IPS-15b (cell line): ENCODE measurements at regions not wholly inside any gene's neighbourhood (a gene's known extent, or its start where the extent isn't known, plus 50 kb on each side); places are given as distances from the start of the nearest gene placed in this dataset.

Experiments
- H3K27me3 ChIP-seq: one replicate; pipeline ENCODE4 v1.6.1; 2013; ENCODE audit warnings: low read length; ENCODE audit not compliant: control insufficient read depth, insufficient read depth
- H3K36me3 ChIP-seq: one replicate; pipeline ENCODE4 v1.6.1; 2013; ENCODE audit warnings: low read length; ENCODE audit not compliant: control insufficient read depth, insufficient read depth
- H3K4me1 ChIP-seq: one replicate; pipeline ENCODE4 v1.6.1; 2013; ENCODE audit warnings: mild to moderate bottlenecking, low read length; ENCODE audit not compliant: control insufficient read depth, insufficient read depth
- H3K4me3 ChIP-seq: one replicate; pipeline ENCODE4 v1.5.1; 2013; ENCODE audit warnings: low read depth, low read length
- H3K9ac ChIP-seq: one replicate; pipeline ENCODE4 v1.6.1; 2013; ENCODE audit warnings: low read depth, mild to moderate bottlenecking, low read length
- H3K9me3 ChIP-seq: one replicate; pipeline ENCODE4 v1.6.1; 2013; ENCODE audit warnings: mild to moderate bottlenecking, low read length; ENCODE audit not compliant: control insufficient read depth, insufficient read depth

DNA sequence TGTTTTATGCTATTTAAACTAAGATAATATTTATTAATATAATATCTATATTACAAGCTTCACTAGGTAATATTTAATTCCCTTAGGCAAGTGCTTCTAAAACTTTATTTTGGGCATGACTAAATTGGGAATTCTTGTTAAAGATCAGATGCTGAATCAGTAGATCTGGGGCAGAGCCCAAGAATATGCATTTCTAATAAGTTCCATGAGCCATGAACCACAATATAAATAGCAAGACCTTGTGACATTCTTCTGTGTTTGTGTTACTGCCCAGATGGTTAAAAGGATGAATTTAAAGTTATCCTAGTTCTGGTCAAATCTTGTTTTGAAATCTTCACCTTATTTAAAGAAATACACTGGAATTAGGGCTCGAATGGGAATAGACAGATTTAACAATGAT lies 258.4 kb upstream of the CACNA2D1 start:
- H3K4me1 ChIP-seq, result no peaks in the 10 kb centered on the region

DNA sequence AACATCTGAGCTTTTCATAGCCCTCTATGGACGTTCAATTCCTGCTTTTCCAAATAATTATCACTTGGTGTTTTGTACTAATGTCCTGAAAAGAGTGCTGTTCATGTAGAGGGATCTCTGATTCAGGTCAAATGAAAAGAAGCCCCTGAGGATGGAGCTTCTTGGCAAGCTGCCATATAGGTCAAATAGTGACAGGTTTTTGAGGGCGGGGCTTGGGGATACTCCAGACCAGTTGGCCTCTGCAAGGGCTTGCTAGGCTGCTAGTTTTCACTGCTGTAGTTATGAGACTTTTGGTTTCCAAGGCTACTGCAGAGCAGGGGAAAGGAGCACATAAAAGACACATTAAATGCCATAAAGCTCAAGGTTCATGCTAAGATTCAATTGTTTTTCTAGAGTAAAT lies 257.2 kb upstream of the CACNA2D1 start:
- Histone ChIP-seq H3K36me3 (no peaks in the 10 kb centered on the region), H3K4me1 (no peaks in the 10 kb centered on the region), H3K4me3 (no peak overlapping the region), H3K9me3 (no peaks in the 10 kb centered on the region), H3K9ac (no peak overlapping the region), H3K27me3 (no peaks in the 10 kb centered on the region)

More for the DNA sequence above, 258.4 kb upstream of the CACNA2D1 start:
- no peaks in the 10 kb centered on the region for H3K27me3 ChIP-seq
- H3K36me3 ChIP-seq, result no peaks in the 10 kb centered on the region
- H3K9ac ChIP-seq, result no peak overlapping the region
- no peak overlapping the region for H3K4me3 ChIP-seq
- no peaks in the 10 kb centered on the region for H3K9me3 ChIP-seq

DNA sequence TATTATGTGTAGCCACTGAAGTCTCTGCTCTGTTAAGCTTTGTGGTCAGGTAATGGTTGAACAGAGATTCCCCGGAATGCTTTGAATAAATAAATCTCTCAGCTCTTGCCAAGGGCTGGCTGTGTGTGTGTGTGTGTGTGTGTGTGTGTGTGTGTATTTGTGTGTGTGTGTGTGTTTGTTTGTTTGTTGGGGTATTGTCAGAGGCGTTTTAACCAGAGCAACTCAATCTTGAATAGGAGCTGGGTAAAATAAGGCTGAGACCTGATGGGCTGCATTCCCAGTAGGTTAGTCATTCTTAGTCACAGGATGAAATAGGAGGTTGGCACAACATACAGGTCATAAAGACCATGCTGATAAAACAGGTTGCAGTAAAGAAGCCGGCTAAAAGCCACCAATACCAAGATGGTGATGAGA lies 256.2 kb upstream of the CACNA2D1 start:
- H3K4me1 ChIP-seq, result no peaks in the 10 kb centered on the region

DNA sequence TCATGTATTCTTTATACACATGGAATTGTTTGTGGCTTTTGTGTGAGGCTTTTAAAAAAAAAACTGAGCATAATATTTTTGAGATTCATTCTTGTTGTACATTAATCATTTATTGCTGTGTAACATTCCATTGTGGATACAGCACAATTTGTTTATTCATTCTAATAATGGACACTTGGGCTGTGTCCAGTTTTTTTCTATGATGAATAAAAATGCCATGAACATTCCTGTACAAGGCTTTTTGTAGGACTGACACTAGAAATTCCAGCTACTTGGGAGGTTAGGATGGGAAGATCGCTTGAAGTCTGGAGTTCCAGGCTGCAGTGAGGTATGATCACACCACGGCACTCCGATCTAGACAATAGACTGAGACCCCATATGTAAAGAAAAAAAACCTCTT lies 254.3 kb upstream of the CACNA2D1 start:
- H3K4me3 ChIP-seq, result no peak overlapping the region

More for the DNA sequence above, 256.2 kb upstream of the CACNA2D1 start:
- Histone ChIP-seq H3K9ac (no peak overlapping the region), H3K27me3 (no peaks in the 10 kb centered on the region), H3K36me3 (no peaks in the 10 kb centered on the region), H3K4me3 (no peak overlapping the region), H3K9me3 (no peaks in the 10 kb centered on the region)

DNA sequence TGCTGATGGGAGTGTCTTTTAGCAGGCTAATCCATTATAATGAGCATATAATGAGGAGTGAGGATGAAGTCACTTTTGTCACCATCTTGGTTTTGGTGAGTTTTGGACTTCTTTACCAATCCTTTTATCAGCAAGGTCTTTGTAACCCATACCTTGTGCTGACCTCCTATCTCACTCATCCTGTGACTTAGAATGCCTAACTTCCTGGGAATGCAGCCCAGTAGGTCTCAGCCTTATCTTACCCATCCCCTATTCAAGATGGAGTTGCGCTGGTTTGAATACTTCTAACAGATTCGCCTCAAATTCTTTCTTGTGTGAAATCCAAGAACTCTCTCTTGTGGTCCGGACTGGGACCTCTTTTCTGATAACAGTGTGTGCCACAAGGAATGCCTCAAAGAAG lies 253.1 kb upstream of the CACNA2D1 start:
- Histone ChIP-seq H3K36me3 (no peaks in the 10 kb centered on the region), H3K27me3 (no peaks in the 10 kb centered on the region), H3K4me1 (no peaks in the 10 kb centered on the region), H3K4me3 (no peak overlapping the region), H3K9ac (no peak overlapping the region), H3K9me3 (no peaks in the 10 kb centered on the region)

More for the DNA sequence above, 254.3 kb upstream of the CACNA2D1 start:
- Histone ChIP-seq H3K27me3 (no peaks in the 10 kb centered on the region), H3K9me3 (no peaks in the 10 kb centered on the region), H3K36me3 (no peaks in the 10 kb centered on the region), H3K9ac (no peak overlapping the region), H3K4me1 (no peaks in the 10 kb centered on the region)

DNA sequence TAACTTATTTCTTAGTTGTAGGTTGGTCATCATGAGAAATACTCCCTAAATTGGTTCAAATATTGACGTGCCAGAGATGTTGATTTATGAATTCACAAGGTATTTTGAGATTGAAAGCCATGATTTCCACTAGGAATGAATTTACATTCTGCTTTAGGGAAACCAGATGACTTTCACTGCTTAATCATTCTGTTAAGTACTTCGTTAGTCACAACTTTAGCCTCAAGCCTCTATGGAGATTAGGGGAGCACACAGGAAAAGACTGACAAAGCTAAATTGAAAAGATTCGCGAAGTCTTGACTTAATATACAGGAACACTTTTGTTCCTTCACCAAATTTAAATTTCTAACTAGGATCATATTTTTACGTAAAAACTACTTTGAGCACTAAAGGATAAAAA lies 250.4 kb upstream of the CACNA2D1 start:
- H3K36me3 ChIP-seq, result no peaks in the 10 kb centered on the region
- H3K27me3 ChIP-seq, result no peaks in the 10 kb centered on the region
- no peaks in the 10 kb centered on the region for H3K9me3 ChIP-seq
- no peak overlapping the region for H3K4me3 ChIP-seq
- no peak overlapping the region for H3K9ac ChIP-seq
- peaks cover 2% of the 10 kb centered on the region for H3K4me1 ChIP-seq

DNA sequence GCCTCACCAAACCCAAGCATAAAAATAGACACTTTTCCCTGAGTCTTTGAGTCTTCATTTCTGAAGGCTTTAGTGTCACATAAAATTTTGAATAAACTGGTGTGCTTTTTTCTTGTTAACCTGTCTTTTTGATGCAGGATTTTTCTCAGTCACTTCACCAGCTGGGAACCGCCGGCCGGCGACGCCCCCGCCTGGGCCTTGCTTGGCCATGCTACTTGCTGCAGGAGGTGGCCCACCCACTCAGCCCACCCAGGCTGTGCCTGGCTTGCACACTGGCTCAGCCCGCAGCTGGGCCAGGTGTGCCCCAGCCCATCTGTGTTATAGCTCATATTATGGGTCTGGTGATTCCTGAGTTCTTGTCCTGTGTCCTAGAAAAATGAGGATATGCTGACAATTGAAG lies 247.4 kb upstream of the CACNA2D1 start:
- H3K4me3 ChIP-seq, result no peak overlapping the region
- peaks cover 2% of the 10 kb centered on the region for H3K4me1 ChIP-seq
- H3K27me3 ChIP-seq, result no peaks in the 10 kb centered on the region
- no peak overlapping the region for H3K9ac ChIP-seq
- no peaks in the 10 kb centered on the region for H3K36me3 ChIP-seq
- no peaks in the 10 kb centered on the region for H3K9me3 ChIP-seq

DNA sequence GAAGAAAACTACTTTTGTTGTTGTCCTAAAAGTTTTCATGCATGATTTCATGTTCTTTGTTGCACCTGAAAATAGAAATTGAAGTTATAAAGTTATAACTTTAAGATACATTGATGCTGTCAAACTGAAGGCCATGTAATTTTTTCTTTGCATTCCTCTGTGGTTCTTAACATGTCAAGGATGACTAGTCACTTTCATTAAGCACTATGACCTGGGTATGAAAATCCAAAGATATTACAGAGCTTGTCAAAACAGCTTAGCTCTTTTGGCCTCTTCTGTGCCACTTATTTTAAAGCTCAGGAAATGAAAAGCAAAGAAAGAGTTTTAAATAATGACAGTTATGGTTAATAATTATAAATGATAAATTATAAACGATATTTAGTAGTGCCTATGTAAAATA lies 241.6 kb upstream of the CACNA2D1 start:
- no peaks in the 10 kb centered on the region for H3K9me3 ChIP-seq
- no peaks in the 10 kb centered on the region for H3K36me3 ChIP-seq
- H3K4me1 ChIP-seq, result no peaks in the 10 kb centered on the region
- no peak overlapping the region for H3K9ac ChIP-seq
- H3K4me3 ChIP-seq, result no peak overlapping the region
- H3K27me3 ChIP-seq, result no peaks in the 10 kb centered on the region

DNA sequence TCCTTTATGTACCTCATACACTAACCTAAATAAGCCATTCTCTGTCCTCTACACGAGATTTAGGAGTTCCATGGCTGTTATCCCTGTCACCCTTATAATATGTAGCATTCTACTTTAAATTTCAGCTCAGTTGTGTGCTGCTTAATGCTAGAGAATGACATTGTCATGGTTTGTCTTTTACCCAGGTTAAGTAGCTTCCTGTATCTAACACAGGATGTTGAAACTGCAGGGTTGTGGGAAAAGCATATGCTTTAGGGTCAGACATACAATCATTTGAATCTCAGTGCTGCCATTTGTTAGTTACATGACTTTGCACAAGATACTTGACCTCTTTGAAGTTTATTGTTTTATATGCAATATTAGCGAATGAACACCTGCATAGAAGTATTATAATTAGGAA lies 235.1 kb upstream of the CACNA2D1 start:
- Histone ChIP-seq H3K9ac (no peak overlapping the region), H3K4me3 (no peak overlapping the region), H3K36me3 (no peaks in the 10 kb centered on the region), H3K27me3 (no peaks in the 10 kb centered on the region), H3K4me1 (peaks cover 4% of the 10 kb centered on the region), H3K9me3 (no peaks in the 10 kb centered on the region)

DNA sequence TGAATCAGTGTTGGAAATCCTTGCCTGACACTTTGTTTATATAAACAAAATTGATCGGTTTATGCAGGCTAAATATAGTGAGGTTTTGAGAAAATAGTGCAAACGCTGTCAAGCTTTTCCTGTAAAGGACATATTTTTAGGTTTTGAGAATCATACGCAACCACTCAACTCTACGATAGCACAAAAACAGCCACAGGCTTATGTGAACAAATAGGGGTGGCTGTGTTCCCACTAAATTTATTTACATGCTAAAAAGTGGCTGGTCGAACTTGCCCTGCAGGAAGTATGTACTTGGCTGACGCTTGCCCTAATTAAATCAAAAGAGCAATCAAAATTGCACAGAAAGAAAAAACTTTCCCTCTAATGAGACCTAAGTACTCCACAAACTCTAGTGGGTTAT lies 234.7 kb upstream of the CACNA2D1 start:
- no peak overlapping the region for H3K4me3 ChIP-seq
- peaks cover 4% of the 10 kb centered on the region for H3K4me1 ChIP-seq
- no peak overlapping the region for H3K9ac ChIP-seq
- no peaks in the 10 kb centered on the region for H3K9me3 ChIP-seq
- no peaks in the 10 kb centered on the region for H3K36me3 ChIP-seq
- H3K27me3 ChIP-seq, result no peaks in the 10 kb centered on the region

DNA sequence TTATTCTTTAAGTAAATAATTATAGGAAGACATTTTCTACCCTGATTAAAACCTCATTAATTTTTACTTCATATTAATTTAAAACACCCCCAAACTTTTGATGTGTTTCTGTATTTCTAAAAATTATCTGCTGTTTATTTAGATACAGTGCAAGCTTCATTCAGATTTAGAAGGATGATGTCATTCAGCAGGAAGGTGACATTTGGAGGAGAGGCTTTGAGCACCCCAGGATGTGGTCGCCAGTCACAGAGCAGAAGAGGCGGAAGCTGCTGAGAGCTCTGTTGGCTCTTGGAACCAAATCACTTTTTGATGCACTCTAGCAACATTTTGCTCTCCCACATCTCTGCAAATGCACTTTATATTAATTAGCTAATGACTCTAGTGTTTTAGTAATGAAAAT lies 233.9 kb upstream of the CACNA2D1 start:
- Histone ChIP-seq H3K4me3 (no peak overlapping the region), H3K9ac (no peak overlapping the region)

DNA sequence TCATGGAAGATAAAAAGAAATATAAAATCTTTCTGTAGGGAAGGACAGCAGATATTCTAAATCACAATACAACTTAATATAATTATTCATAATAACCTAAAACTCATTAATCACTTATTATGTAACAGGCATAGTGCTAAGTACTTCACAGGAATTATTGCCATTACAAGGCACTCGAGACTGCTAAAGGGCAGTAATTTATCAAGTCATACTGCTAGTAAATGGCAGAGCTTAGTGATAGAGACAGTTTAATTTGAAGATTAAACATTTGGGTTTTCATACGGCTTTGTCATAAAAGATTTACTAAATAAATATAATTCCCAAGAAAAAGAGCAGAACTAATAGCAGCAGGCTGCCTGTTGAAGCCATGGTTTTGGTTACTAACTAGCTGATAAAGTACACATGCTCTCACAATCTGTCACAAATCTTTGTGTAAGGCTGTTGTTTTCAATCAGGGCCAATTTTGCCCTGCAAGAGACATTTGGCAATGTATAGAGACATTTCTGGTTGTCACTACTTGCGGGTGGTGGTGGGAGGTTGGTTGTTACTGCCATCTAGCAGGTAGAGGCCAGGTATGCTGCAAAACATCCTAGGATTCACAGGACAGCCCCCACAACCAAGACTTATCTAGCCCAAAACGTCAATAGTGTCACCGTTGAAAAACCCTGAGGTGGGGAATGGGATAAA lies 233.3 kb upstream of the CACNA2D1 start:
- Histone ChIP-seq H3K9ac (no peak overlapping the region), H3K27me3 (no peaks in the 10 kb centered on the region), H3K9me3 (no peaks in the 10 kb centered on the region), H3K4me3 (no peak overlapping the region), H3K4me1 (peaks cover 4% of the 10 kb centered on the region), H3K36me3 (no peaks in the 10 kb centered on the region)

More for the DNA sequence above, 233.9 kb upstream of the CACNA2D1 start:
- Histone ChIP-seq H3K4me1 (peaks cover 4% of the 10 kb centered on the region), H3K9me3 (no peaks in the 10 kb centered on the region), H3K27me3 (no peaks in the 10 kb centered on the region), H3K36me3 (no peaks in the 10 kb centered on the region)
